ENCODE measurements at regions not wholly inside any gene's neighbourhood (a gene's known extent, or its start where the extent isn't known, plus 50 kb on each side); places are given as distances from the start of the nearest gene placed in this dataset.

DNA sequence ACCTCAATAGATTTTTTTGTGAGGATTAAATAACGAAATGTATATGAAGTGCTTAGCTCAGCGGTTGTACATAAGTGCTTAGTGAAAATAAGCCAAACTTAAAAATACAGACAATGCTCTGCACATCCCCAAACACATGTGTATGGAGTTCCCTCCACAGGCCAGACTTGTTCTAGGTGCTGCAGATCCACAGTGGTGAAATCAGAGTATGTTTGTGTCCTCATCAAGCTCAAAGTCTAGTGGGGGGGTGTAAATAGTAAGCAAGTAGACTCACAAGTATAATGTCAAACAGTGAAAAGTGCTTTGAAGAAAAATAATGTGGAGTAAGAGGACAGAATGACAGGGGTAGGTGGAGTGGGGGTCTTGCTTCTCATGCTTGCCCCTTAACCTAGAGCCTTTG lies 157.4 kb upstream of the SPRY4 start:
- H3K9me3 ChIP-seq: peaks cover 6% of the 10 kb centered on the region; the same call in 1 of the 2 replicates
- no peak overlapping the region for H3K4me3 ChIP-seq (ENCODE audit: low read depth, low read length)
- H3K36me3 ChIP-seq (ENCODE audit: control insufficient read depth, insufficient read depth, low read length): no peaks in the 10 kb centered on the region
- TF ChIP-seq, protein P1, sequence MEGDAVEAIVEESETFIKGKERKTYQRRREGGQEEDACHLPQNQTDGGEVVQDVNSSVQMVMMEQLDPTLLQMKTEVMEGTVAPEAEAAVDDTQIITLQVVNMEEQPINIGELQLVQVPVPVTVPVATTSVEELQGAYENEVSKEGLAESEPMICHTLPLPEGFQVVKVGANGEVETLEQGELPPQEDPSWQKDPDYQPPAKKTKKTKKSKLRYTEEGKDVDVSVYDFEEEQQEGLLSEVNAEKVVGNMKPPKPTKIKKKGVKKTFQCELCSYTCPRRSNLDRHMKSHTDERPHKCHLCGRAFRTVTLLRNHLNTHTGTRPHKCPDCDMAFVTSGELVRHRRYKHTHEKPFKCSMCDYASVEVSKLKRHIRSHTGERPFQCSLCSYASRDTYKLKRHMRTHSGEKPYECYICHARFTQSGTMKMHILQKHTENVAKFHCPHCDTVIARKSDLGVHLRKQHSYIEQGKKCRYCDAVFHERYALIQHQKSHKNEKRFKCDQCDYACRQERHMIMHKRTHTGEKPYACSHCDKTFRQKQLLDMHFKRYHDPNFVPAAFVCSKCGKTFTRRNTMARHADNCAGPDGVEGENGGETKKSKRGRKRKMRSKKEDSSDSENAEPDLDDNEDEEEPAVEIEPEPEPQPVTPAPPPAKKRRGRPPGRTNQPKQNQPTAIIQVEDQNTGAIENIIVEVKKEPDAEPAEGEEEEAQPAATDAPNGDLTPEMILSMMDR (IDR thresholded peaks at IDR 0.05; ENCODE audit: insufficient read depth in 1 of 2, low read depth in 1 of 2, low read length in 1 of 2, severe bottlenecking in 1 of 2, unreplicated experiment in 1 of 2): no peak
- no peak for DNase-seq
- peaks cover 5% of the 10 kb centered on the region for H3K27me3 Mint-ChIP-seq (ENCODE audit: insufficient read depth, unreplicated experiment)
- H3K4me3 Mint-ChIP-seq (ENCODE audit: unreplicated experiment): no peak overlapping the region
- POLR2A ChIA-PET: no interaction called here
- no peaks in the 10 kb centered on the region for H3K36me3 Mint-ChIP-seq (ENCODE audit: insufficient read depth, unreplicated experiment)
- no peaks in the 10 kb centered on the region for H3K27me3 ChIP-seq (replicated peaks; ENCODE audit: control insufficient read depth, insufficient read depth, low read length)
- H3K4me1 Mint-ChIP-seq (ENCODE audit: low read depth, unreplicated experiment): no peaks in the 10 kb centered on the region
- CTCF ChIA-PET: interaction anchor here (0.6 kb wide), 1 partner anchor 11 kb away, joined by 3 read pairs; no protein-coding TSS in a partner anchor
- intact Hi-C loops (cut with micrococcal nuclease; ENCODE audit: unreplicated experiment): no loop called here
- H3K27ac Mint-ChIP-seq (ENCODE audit: unreplicated experiment): no peak overlapping the region
- BruUV-seq (replicated peaks): no TSS peak
- H3K4me1 ChIP-seq: no peaks in the 10 kb centered on the region
- H3K9me3 Mint-ChIP-seq (ENCODE audit: unreplicated experiment): peaks cover 12% of the 10 kb centered on the region

DNA sequence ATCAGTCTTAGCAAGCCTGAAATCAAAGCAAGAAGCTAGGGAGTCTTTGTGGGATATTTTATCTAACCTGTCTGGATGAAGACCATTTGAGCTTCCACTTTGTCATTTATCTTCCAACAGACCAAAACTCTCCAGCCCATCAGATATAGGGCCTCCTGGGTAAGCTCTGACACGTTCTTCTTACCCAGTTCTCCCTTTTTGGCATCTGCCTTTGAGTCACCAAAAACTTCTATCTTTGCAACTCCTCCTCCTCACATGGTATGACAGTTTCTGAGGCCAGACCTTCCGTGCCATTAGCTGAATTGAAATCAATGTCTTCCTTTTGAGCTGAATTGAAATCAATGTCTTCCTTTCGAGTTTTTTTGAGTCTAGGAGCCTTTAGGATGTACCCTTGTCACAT lies 156.6 kb upstream of the SPRY4 start:
- Histone ChIP-seq H3K4me3 (ENCODE audit: low read depth, low read length) (no peak overlapping the region), H3K4me1 (no peaks in the 10 kb centered on the region), H3K36me3 (ENCODE audit: control insufficient read depth, insufficient read depth, low read length) (no peaks in the 10 kb centered on the region), H3K9me3 (peaks cover 6% of the 10 kb centered on the region; the same call in 1 of the 2 replicates), H3K27me3 (replicated peaks; ENCODE audit: control insufficient read depth, insufficient read depth, low read length) (no peaks in the 10 kb centered on the region)
- no peak overlapping the region for H3K27ac Mint-ChIP-seq (ENCODE audit: unreplicated experiment)
- no peaks in the 10 kb centered on the region for H3K4me1 Mint-ChIP-seq (ENCODE audit: low read depth, unreplicated experiment)
- H3K4me3 Mint-ChIP-seq (ENCODE audit: unreplicated experiment): no peak overlapping the region
- H3K9me3 Mint-ChIP-seq (ENCODE audit: unreplicated experiment): peaks cover 12% of the 10 kb centered on the region
- CTCF ChIA-PET: interaction anchor here (0.6 kb wide), 1 partner anchor 12 kb away, joined by 3 read pairs; no protein-coding TSS in a partner anchor
- H3K27me3 Mint-ChIP-seq (ENCODE audit: insufficient read depth, unreplicated experiment): peaks cover 5% of the 10 kb centered on the region
- TF ChIP-seq, protein P1 (IDR thresholded peaks at IDR 0.05; ENCODE audit: insufficient read depth in 1 of 2, low read depth in 1 of 2, low read length in 1 of 2, severe bottlenecking in 1 of 2, unreplicated experiment in 1 of 2): no peak
- DNase-seq: no peak
- BruUV-seq (replicated peaks): no TSS peak
- H3K36me3 Mint-ChIP-seq (ENCODE audit: insufficient read depth, unreplicated experiment): no peaks in the 10 kb centered on the region
- intact Hi-C loops (cut with micrococcal nuclease; ENCODE audit: unreplicated experiment): no loop called here
- POLR2A ChIA-PET: no interaction called here

DNA sequence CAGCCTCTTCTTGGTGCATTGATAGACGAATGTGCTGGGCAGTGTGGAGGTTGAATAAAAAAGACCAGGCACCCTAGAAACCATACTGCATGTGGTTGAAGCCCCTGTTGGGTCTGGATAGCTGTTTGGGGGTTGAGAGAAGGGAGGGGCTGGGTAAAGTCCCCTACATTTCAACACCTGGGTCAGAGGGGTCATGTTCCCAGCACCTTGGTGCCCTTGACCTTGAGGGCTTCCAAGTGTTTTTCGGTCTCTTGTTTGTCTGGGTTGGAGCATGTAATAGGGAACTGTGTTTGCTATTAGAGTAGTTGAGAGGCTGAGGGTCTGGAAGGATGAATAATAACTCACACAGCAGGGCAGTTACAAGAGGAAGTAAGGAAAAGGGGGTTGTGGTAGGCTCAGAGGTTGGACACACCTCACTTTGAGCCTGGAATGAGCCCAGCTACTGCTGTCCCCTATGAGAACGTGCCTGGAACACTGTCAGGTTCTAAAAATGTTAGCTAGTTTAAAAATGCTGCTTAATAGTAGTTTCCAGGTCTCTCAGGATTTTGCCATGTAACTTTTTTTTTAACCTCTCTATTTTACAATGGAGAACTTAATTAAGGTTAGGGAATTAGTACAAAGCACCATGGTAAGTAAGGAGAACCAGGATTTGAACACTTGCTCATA lies 155.2 kb upstream of the SPRY4 start:
- TF ChIP-seq, protein P1 (IDR thresholded peaks at IDR 0.05; ENCODE audit: insufficient read depth in 1 of 2, low read depth in 1 of 2, low read length in 1 of 2, severe bottlenecking in 1 of 2, unreplicated experiment in 1 of 2): no peak
- POLR2A ChIA-PET: no interaction called here
- DNase-seq: no peak
- Histone ChIP-seq H3K4me3 (ENCODE audit: low read depth, low read length) (no peak overlapping the region), H3K27me3 (replicated peaks; ENCODE audit: control insufficient read depth, insufficient read depth, low read length) (no peaks in the 10 kb centered on the region), H3K36me3 (ENCODE audit: control insufficient read depth, insufficient read depth, low read length) (no peaks in the 10 kb centered on the region), H3K9me3 (peaks cover 6% of the 10 kb centered on the region; the same call in 1 of the 2 replicates), H3K4me1 (no peaks in the 10 kb centered on the region)
- intact Hi-C loops (cut with micrococcal nuclease; ENCODE audit: unreplicated experiment): no loop called here
- H3K9me3 Mint-ChIP-seq (ENCODE audit: unreplicated experiment): peaks cover 2% of the 10 kb centered on the region
- CTCF ChIA-PET: no interaction called here
- H3K27me3 Mint-ChIP-seq (ENCODE audit: insufficient read depth, unreplicated experiment): peaks cover 3% of the 10 kb centered on the region
- BruUV-seq (replicated peaks): no TSS peak
- no peak overlapping the region for H3K27ac Mint-ChIP-seq (ENCODE audit: unreplicated experiment)
- H3K36me3 Mint-ChIP-seq (ENCODE audit: insufficient read depth, unreplicated experiment): no peaks in the 10 kb centered on the region
- H3K4me3 Mint-ChIP-seq (ENCODE audit: unreplicated experiment): no peak overlapping the region
- no peaks in the 10 kb centered on the region for H3K4me1 Mint-ChIP-seq (ENCODE audit: low read depth, unreplicated experiment)
